GM20000 (cell line): ENCODE measurements at regions not wholly inside any gene's neighbourhood (a gene's known extent, or its start where the extent isn't known, plus 50 kb on each side); places are given as distances from the start of the nearest gene placed in this dataset.
"Not testable (repeated sequence)": the region's sequence is repeated elsewhere in the genome, so short reads cannot be mapped to it uniquely, and the experiment has no call there.

Experiments used
- DNase-seq: peaks from one replicate; pipeline ENCODE4 v3.0.0; 2012; ENCODE audit warnings: low spot score
- TF ChIP-seq, protein P1 (sequence below): IDR thresholded peaks from 2 replicates; pipeline ENCODE4 v1.5.1; 2012; ENCODE audit warnings: mild to moderate bottlenecking, control low read depth; ENCODE audit errors: extremely low read depth, missing control alignments

GRCh38 chr10:33831591-33831990, 497.1 kb upstream of the NRP1 start:
- TF ChIP-seq, protein P1, sequence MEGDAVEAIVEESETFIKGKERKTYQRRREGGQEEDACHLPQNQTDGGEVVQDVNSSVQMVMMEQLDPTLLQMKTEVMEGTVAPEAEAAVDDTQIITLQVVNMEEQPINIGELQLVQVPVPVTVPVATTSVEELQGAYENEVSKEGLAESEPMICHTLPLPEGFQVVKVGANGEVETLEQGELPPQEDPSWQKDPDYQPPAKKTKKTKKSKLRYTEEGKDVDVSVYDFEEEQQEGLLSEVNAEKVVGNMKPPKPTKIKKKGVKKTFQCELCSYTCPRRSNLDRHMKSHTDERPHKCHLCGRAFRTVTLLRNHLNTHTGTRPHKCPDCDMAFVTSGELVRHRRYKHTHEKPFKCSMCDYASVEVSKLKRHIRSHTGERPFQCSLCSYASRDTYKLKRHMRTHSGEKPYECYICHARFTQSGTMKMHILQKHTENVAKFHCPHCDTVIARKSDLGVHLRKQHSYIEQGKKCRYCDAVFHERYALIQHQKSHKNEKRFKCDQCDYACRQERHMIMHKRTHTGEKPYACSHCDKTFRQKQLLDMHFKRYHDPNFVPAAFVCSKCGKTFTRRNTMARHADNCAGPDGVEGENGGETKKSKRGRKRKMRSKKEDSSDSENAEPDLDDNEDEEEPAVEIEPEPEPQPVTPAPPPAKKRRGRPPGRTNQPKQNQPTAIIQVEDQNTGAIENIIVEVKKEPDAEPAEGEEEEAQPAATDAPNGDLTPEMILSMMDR, result no peak
- DNase-seq, result no peak

- not testable (repeated sequence) for DNase-seq
Observed at GRCh38 chr10:33829899-33830298, 495.4 kb upstream of the NRP1 start.

- DNase-seq, result no peak
- TF ChIP-seq, protein P1, result no peak
Observed at GRCh38 chr10:33828592-33828991, 494.1 kb upstream of the NRP1 start.

DNA sequence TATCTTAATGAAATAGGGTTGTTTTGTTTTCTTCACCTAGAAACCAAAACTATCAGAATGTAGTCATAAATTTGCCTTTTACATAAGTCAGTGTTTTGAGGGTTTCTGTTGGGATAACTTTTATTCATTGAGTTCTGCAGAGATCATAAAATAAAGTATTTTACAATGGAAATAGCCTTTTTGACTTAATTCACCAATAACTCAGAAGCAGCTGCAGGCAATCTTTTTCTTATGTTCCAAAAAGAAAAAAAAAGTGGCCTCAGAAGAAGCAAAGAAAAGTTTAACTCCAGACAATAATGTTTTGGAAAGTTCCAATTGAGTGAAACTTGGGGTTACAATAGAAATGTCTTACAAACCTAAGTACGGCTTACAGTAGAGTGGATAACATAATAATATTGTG, 491.7 kb upstream of the NRP1 start:
- TF ChIP-seq, protein P1, result no peak
- no peak for DNase-seq

- TF ChIP-seq, protein P1, result no peak
- no peak for DNase-seq
Observed at GRCh38 chr10:33822774-33823173, 488.3 kb upstream of the NRP1 start.

DNA sequence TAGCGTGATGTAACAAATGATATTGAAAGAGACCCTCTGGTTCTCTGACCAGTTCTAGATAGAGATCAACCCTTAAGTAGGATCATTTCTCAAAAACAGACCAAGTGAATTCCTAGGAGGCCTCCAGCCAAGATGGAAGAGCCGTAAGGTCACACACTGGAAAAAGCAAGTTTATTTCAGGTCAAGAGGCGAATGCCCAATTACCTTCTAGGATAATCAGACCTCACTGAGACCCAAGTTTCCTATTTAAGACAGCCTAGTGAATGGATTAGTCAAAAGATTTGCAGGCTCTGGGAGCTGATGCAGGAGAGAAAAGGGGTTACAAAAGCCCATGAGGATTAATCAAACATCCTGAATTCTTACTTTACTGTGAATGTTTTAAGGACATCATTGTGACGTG, 486.1 kb upstream of the NRP1 start:
- TF ChIP-seq, protein P1, result no peak
- DNase-seq, result no peak

DNA sequence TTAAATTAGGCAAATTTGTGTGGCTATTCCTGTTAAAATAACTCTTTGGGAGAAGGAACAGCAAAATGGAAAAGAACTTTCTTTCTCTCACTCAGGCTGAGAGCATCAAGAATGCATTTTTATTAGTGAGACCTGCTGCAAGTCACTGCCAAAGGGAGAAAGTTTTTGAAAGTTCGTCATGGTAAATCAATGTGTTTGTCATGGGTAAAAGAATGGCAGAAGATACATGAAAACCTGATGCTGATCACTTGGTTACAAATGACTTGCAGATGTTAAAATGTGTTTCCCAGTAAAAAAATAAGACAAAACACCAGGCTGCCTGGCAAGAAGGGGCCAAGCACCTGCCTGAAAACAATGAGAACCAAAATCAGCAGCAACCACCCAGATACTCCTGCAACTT, 484.7 kb upstream of the NRP1 start:
- TF ChIP-seq, protein P1, result no peak
- no peak for DNase-seq

DNA sequence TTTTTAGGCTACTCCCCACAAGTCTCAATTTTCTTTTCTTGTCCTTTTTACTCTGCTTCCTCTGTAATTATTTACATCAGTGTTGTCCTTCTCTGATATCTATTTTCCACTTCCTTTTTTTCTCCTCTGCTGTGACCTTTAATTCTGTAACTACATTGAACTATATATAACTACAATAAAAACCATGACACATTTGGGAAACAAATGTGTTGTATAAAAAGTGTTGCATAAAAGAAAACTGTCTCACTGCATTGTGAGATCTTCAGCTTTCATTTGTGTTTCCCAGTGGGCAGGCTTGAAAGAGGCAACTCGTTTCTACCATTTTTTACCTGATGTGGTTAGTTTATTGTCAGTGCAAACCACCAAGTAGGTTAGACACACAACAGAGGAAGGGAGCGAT, 483.9 kb upstream of the NRP1 start:
- TF ChIP-seq, protein P1, result no peak
- no peak for DNase-seq
